ENCODE measurements at regions not wholly inside any gene's neighbourhood (a gene's known extent, or its start where the extent isn't known, plus 50 kb on each side); places are given as distances from the start of the nearest gene placed in this dataset.

- DNase-seq (ENCODE audit: low read depth) = peak; percentile 3
- H3K4me3 ChIP-seq (ENCODE audit: low read depth, low read length) = no peak overlapping the region
- no peak for TF ChIP-seq CTCF (conservative IDR thresholded peaks at IDR 0.05; ENCODE audit: low read depth, low read length)
Measured at GRCh38 chr4:171118091-171118490, 695.1 kb upstream of the GALNTL6 start.

GRCh38 chr4:171117457-171117856 is 695.7 kb upstream of the GALNTL6 start:
- no peak overlapping the region for H3K4me3 ChIP-seq (ENCODE audit: low read depth, low read length)
- peak; percentile 9 for DNase-seq (ENCODE audit: low read depth)
- TF ChIP-seq CTCF (conservative IDR thresholded peaks at IDR 0.05; ENCODE audit: low read depth, low read length) = no peak

- TF ChIP-seq CTCF (conservative IDR thresholded peaks at IDR 0.05; ENCODE audit: low read depth, low read length) = no peak
- no peak overlapping the region for H3K4me3 ChIP-seq (ENCODE audit: low read depth, low read length)
- no peak for DNase-seq (ENCODE audit: low read depth)
Measured at GRCh38 chr4:171101845-171102244, 711.4 kb upstream of the GALNTL6 start.

GRCh38 chr4:171087089-171087488 is 726.1 kb upstream of the GALNTL6 start:
- H3K4me3 ChIP-seq (ENCODE audit: low read depth, low read length) = no peak overlapping the region
- TF ChIP-seq CTCF (conservative IDR thresholded peaks at IDR 0.05; ENCODE audit: low read depth, low read length) = no peak
- DNase-seq (ENCODE audit: low read depth) = no peak

GRCh38 chr4:171067422-171067821 is 745.8 kb upstream of the GALNTL6 start:
- peak; percentile 10 for DNase-seq (ENCODE audit: low read depth)
- no peak for TF ChIP-seq CTCF (conservative IDR thresholded peaks at IDR 0.05; ENCODE audit: low read depth, low read length)
- H3K4me3 ChIP-seq (ENCODE audit: low read depth, low read length) = no peak overlapping the region

GRCh38 chr4:171049380-171049779 is 763.8 kb upstream of the GALNTL6 start:
- DNase-seq (ENCODE audit: low read depth) = no peak
- TF ChIP-seq CTCF (conservative IDR thresholded peaks at IDR 0.05; ENCODE audit: low read depth, low read length) = no peak
- no peak overlapping the region for H3K4me3 ChIP-seq (ENCODE audit: low read depth, low read length)

- TF ChIP-seq CTCF (conservative IDR thresholded peaks at IDR 0.05; ENCODE audit: low read depth, low read length) = no peak
- no peak for DNase-seq (ENCODE audit: low read depth)
- no peak overlapping the region for H3K4me3 ChIP-seq (ENCODE audit: low read depth, low read length)
Measured at GRCh38 chr4:171042989-171043524, 770.1 kb upstream of the GALNTL6 start.
